SK-N-SH treated with all-trans-retinoic acid at 6 μM for 48 hours (cell line): ENCODE measurements at regions not wholly inside any gene's neighbourhood (a gene's known extent, or its start where the extent isn't known, plus 50 kb on each side); places are given as distances from the start of the nearest gene placed in this dataset.

Source experiments
- ARNTL ChIP-seq: fragments of 450-650 bp; formaldehyde crosslinking; IDR thresholded peaks from 2 replicates; pipeline ENCODE4 v1.5.0; 2020; ENCODE audit warnings: low read depth, mild to moderate bottlenecking, moderate library complexity, borderline replicate concordance
- CSRNP3 ChIP-seq: fragments of 250-450 bp; sonication (Bioruptor Pico); IDR thresholded peaks from 2 replicates; pipeline ENCODE4 v1.5.1; 2021; ENCODE audit warnings: mild to moderate bottlenecking, moderate library complexity
- GLIS3 ChIP-seq: fragments of 250-450 bp; sonication (Bioruptor Pico); IDR thresholded peaks from 2 replicates; pipeline ENCODE4 v1.5.0; 2020; ENCODE audit warnings: mild to moderate bottlenecking, moderate library complexity
- PATZ1 ChIP-seq: fragments of 250-450 bp; sonication (Bioruptor Pico); IDR thresholded peaks from 2 replicates; pipeline ENCODE4 v1.8.0; 2020; ENCODE audit warnings: mild to moderate bottlenecking, moderate library complexity, borderline replicate concordance
- RARB ChIP-seq: fragments of 250-450 bp; sonication (Bioruptor Pico); IDR thresholded peaks from 2 replicates; pipeline ENCODE4 v1.8.0; 2021; ENCODE audit warnings: mild to moderate bottlenecking, moderate library complexity
- TOX ChIP-seq: fragments of 250-450 bp; sonication (Bioruptor Pico); IDR thresholded peaks from 2 replicates; pipeline ENCODE4 v1.8.0; 2021; ENCODE audit warnings: mild to moderate bottlenecking, moderate library complexity, borderline replicate concordance
- ZFP3 ChIP-seq: fragments of 250-450 bp; sonication (Bioruptor Pico); IDR thresholded peaks from 2 replicates; pipeline ENCODE4 v1.5.0; 2020; ENCODE audit warnings: mild to moderate bottlenecking, moderate library complexity
- ZNF70 ChIP-seq: fragments of 450-650 bp; formaldehyde crosslinking; IDR thresholded peaks from 2 replicates; pipeline ENCODE4 v1.5.0; 2020; ENCODE audit warnings: mild to moderate bottlenecking, moderate library complexity

- no peak for TF ChIP-seq RARB
- TF ChIP-seq ZFP3 (CRISPR knock-in tag): no peak
- TF ChIP-seq TOX (CRISPR knock-in tag): no peak
- TF ChIP-seq ZNF70 (CRISPR knock-in tag): no peak
- no peak for TF ChIP-seq GLIS3 (CRISPR knock-in tag)
- TF ChIP-seq CSRNP3 (CRISPR knock-in tag): no peak
- TF ChIP-seq ARNTL (CRISPR knock-in tag): no peak
- no peak for TF ChIP-seq PATZ1 (CRISPR knock-in tag)
Measured at GRCh38 chr5:96259151-96259772, 173.8 kb downstream of the PCSK1 start.
